Hematopoietic multipotent progenitor cell (in vitro differentiated cells): ENCODE measurements at regions not wholly inside any gene's neighbourhood (a gene's known extent, or its start where the extent isn't known, plus 50 kb on each side); places are given as distances from the start of the nearest gene placed in this dataset.

ENCODE experiments used
- DNase-seq, 3 donors: peaks; one replicate each; pipeline ENCODE4 v3.0.0-alpha.2; 2011 to 2015; ENCODE audit warnings: low read depth in 2 of 3, low spot score in 2 of 3

DNA sequence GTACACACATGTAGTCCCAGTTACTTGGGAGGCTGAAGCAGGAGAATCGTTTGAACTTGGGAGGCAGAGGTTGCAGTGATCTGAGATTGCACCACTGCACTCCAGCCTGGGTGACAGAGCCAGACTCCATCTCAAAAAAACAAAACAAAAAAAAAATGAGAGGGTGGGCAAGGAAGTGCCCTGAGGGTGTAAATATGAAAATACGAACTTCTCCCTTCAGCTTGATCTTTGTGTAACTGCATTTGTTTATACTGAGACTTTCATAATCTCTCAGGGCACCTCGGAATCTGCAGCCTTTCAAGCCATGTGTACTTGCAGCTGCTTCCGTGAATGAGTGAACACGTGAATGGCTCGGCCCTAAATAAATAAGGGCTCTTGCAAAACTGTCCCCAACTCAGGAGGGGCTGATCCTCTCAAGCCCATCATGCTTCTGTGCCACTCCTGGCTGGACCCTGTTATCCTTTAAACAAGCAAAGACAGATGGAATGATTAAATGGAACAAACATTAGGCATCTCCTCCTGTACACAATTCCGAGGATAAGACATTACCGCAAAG, 96.8 kb downstream of the BOD1L2 start:
- DNase-seq = no peak

DNA sequence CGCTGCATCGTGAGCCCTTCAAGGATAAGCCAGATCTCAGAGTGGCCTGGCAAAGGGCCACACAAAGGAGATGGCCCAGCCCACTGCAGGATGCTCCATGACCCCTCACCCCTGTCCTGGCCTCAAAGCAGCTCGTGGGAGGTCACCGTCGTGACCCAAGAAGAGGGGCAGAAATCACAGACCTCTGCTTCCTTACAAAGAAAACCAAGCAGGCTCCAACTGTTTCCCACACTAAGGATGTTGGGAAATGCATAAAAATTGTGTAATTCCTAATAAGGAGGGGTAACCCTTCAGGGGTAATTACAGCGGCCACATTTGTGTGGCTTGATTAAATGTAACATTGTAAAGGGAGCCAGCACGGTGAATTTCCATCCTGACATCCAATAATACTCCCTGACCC, 102.3 kb downstream of the BOD1L2 start:
- DNase-seq = no peak

DNA sequence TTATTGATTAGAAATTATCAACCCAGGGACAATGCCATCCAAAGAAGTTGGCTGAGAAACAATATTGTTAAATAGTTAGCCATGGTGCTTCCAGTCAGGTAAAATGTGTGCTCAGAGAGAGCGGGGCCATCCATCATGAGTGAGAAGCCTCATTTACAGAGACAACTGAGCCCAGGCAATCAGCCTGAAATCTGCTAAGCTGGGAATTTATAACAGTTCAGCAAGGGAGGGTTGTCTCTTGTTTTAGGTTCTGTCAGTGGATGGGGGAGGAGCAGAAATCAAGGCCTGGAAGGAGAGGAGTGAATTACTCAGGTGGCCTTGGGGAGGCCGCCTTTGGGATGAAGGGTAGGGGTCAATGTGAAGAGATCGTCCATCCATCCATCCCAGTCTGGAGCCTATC, 102.5 kb upstream of the ST8SIA3 start:
- no peak for DNase-seq

DNA sequence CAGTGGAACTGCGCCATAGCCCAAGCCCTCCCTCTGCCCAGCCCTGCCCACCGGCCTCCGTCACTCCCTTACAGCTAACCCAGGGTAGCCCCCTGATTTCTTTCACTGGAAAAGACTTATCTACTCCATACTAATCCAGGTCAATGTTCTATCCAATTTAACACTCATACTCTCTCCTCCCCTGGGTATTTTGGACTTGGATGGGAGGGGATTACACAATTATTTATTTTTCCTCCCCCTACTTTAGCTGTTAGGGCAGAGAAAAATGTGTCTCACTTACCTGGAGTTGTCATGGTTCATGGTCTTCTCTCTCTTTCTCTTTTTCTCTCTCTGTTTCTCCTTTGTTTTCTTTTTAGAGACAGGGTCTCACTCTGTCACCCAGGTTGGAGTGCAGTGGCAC, 100.6 kb upstream of the ST8SIA3 start:
- DNase-seq = no peak

DNA sequence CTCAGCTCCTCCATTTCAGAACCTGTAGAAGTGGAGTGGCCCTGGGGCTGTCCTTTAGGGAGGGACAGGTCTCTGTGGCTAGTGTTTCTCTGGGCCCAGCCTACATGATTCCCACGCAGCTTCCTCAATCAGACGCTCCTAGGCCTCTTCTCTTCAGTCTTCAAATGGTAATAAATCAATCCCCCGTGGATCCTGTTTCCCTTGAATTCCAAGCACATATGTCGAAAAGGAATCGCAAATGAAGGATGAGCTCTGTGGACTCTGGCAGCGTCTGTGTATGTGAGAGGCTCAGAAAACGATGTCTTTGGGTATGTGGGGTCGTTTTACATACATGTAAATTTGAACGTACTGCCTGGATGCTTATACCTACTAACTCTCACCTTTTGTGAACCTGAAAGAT, 98.5 kb upstream of the ST8SIA3 start:
- DNase-seq = no peak

DNA sequence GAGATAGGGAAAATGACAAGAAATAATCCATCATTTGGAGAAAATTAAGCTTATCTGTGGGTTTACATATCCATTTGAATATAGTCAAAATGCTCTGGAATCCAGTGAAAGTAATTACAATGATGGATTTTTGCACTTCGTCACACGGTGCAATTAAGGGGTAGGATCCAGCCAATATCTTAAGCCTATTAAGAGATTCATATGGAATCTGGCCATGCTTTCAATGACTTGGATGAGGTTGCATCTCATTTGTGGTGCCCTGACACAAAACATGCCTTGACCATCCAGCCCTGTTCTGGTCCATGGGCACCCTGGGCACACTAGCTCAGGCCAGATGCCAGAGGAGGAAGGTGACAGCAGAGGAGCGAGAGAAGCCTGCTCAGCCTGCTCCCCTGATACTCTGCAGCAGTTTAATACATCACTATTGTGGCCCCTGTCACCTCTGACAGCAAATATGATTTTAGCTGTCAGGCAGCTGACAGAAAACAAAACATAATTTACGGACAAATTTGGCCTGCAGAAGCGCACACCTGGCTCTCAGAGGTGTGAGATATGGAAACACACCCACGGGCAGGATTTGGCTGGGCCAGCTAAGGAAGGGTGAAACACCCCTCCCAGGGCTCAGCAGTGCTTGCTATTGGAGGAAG, 94.1 kb upstream of the ST8SIA3 start:
- no peak for DNase-seq

DNA sequence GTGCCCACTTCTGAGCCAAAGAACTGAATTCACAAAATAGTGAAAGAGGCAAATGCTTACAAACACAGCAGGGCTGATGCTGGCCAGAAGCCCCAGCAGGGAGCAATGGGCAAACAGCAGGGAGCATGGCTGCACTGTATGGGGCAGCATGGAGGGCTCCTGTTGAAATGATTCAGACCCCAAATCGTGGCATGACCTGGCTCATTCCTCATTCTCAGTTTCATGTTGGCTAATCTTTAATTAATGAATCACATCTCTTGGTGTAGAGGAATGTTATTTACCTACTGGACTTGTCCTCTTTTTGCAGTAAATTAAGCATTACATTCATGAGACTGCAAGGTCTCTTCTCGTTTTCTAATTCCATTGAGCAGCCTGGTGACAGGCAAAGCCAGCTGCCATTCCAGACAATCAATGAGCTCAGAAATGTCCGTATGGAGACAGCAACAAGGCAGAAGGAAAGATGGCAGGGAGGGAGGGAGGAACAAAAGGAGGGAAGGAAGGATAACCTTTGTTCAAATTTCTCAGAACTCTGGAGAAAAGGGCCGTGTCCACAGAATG, 84.9 kb upstream of the ST8SIA3 start:
- DNase-seq = no peak

DNA sequence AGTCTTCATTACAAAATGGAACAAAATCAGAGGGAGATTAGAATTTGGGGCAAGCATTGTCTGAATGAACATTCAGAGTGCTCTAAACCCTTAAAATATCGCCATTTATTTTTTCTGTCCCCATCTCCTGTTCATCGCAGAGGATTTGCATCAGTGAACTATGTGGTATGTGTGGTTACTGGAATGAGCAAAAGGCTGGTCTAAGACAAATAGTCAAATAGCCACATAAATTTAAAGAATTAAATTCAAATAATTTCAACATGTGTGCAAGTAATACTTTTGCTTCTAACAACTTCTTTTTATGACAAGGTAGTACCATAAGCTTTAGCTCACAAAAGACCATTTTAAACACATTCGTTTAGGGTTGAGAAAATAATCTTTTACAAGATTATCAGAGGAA, 82.6 kb upstream of the ST8SIA3 start:
- no peak for DNase-seq

DNA sequence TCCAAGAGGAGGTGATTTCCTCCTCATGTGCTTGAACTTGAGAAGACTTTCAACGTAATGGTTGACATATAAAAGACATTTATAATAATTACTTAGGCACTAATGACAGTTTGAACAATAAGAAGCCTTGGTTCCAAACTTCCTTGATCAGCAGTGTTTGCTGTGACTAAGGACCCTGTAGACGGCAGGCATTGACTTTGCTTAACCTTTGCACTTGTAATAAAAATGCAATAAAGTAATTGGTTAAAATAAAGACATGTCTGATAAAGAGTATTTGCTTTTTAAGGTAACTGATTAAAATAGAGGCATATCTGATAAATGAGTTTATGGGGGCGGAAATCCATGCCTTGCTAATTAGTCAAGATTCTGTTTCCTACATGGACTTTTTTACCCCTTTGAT, 82.2 kb upstream of the ST8SIA3 start:
- no peak for DNase-seq

DNA sequence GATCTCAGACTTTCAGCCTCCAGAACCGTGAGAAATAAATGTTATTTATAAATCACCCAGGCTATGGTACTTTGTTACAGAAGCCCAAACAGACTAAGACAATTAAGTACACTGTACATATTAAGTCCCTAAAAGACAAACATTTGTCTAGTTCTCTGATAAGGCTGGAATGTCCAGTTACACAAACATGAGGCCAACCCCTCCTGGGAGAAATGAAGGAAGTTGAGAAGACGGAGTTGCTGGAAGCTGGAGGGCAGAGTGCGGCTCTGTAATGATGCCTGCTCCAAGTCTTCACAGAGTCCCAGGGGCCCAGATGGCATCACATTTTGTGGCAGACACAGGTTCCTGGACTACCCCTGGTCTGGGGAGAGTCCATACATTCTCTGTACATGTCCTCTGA, 79.2 kb upstream of the ST8SIA3 start:
- DNase-seq = no peak

DNA sequence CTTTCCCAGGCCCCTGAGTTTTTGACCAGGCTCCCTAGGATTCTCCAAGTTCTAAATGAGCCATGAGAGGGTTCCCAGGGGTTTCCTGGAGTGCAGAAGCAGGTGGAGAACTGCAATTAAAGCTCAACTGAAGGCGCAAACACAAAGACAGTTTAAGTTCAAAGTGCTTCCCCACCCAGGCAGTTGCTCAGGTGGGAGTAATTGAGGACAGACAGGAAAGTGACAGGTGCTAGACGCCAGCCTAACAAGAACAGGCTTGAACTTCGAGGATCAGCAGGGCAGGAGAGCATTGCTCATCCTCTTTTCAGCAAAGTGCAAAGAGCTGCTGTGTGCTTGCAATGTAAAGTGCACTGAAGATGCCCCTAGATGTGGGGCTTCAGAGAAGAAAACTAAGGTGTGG, 77.2 kb upstream of the ST8SIA3 start:
- DNase-seq = no peak

DNA sequence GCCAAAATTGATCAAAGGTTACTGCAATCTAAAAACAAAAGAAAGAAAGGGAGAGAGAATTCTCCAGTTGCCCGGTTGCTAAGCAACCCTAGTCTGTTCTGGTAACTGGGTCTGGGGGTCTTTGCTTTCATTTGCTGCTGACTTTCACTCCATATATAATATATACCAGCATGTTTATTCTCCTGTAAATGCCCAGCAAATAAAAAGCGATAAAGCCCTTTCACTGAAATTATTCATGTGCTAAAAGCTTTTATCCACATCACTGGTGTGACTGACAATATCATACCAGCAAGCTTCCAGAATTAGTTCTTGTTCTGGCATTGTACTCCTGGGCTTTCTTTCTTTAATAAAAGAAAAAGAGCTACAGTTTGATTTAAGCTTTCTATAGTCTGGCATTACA, 75.5 kb upstream of the ST8SIA3 start:
- no peak for DNase-seq

DNA sequence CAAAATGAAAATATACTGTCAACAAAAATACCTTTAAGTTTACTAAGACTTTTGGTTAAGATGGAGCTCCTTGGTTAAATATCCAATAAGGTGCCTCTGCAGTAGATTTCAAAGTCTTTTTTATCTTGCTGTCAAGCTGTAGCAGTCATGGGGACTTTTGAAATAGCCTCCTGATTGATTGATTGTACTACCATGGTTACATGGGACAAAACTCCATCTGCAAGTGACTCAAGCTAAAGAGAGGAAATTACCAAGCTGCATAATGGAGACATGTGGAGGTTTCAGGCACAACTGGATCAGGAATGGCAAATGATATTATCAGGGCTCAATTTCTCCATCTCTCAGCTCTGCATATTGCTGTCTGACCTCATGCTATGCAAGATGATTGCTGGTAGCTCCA, 73.4 kb upstream of the ST8SIA3 start:
- DNase-seq = no peak

DNA sequence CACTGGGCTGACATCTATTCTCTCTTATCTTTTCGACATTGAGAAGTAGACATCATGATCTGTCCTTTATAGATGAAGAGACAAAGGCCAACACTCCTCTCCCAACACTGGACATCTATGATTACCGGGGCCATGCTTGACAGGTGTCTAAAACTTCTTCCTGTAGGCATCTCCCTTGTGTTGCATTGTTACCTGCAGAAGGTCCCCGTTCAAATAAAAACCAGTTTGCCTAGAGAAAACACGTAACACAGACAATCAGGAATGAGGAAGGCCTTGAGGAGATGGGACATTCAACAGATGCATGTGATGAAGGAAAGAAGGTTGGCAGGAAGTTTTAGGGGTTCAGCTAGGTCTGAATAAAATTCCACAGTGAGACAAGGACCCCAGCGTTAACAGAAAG, 70.8 kb upstream of the ST8SIA3 start:
- no peak for DNase-seq

DNA sequence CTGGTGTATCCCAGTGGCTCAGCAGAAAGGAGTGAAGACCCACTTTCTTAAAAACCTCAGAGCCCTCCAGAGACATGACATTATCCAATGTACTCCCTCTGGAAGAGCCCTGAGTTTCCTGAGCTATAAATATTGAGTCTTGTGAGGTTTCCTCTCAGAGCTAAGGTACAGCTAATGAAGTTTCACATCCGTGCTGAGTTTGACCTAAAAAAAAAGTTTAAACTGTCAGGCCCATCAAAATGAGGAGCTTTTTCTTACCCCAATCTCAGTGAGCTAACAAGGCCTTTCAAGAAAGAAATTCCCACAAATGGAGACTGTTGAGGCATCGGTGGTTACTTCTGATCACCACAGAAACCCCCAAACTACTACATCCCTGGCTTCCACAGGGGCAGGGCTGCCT, 65.4 kb upstream of the ST8SIA3 start:
- DNase-seq = no peak

DNA sequence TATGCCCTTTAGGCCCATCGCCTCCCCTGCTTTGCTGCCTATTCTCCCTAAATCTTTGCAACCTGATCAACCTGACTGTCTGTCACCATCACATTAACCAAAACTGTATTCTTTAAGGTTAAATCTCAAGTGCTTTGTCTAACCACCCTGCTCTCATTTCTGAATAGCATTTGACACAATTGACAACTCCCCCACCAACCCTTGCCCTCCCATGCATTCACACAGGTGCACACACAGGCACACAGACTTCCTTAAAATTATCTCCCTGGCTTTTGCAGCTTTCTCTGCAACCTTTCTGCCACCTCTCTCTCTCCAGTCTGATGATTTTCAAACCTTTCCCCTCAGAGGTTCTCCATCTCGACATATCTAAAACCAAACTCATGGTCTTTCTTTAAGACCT, 64.6 kb upstream of the ST8SIA3 start:
- DNase-seq = no peak

DNA sequence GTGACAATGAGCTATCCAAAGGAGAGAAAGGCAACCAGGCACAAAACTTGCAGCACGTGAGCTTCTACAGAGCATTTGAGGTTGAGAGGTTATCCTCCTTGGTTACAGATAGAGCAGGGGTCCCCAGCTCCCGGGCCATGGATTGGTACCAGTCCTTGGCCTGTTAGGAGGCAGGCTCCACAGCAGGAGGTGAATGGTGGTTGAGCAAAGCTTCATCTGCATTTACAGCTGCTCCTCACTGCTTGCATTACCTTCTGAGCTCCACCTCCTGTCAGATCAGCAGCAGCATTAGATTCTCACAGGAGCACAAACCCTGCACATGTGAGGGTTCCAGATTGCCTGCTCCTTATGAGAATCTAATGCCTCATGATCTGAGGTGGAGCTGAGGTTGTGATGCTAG, 57.8 kb upstream of the ST8SIA3 start:
- DNase-seq = no peak

DNA sequence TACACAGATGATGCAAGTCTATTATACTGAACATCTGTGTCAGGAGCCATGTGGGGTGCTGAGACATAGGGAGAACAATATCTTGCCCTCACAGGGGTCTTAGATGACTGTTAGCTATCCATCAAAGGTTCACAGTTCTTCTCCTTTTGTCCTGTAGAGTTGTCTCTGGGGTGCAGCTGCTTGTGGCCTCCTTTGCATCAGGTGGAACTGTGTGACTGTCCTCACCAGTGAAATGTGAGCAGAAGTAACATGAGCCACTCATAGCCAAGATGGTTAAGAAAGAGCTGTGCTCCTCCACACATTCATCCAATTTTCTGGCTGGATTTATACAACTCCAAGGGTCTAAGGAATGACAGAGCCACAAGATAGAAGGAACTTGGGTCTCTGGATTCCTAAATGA, 56.0 kb upstream of the ST8SIA3 start:
- DNase-seq = no peak

DNA sequence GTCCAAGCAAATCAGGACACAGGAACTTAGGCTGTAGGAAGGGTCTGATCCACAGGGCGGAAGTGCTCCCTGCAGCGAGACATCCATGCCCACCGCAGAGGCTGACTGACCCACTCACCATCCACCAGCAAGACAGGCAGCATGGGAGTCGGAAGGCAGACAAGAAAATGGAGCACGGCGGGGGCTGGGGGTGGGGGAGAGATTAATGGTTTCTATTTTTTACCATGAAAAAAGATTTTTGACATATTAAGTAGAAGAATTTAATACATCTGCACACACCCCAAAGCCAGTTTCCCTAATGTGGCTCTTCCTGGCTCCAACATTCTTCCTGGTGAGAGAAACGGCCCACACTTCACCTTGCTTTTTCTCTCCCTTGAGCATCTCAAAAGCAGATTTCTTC, 55.1 kb upstream of the ST8SIA3 start:
- DNase-seq = no peak

DNA sequence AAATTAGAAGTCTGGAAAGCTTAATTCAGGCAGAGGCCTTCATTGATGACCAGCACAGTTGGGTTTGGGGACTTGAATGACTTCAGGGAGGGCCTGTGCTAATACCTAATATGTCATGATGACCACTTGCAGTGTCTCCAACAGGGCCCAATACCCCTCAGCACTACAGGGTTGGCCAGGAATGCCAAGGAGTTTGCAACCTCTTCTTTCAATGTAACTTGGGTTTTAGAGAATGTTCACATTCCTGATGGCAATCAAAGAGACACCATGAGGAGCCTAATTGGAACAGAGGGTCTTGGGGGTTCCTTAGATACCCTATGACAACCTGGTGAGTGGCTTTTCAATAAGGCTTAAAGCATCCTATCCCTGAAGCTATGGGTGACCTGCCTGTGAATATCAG, 52.4 kb upstream of the ST8SIA3 start:
- no peak for DNase-seq

DNA sequence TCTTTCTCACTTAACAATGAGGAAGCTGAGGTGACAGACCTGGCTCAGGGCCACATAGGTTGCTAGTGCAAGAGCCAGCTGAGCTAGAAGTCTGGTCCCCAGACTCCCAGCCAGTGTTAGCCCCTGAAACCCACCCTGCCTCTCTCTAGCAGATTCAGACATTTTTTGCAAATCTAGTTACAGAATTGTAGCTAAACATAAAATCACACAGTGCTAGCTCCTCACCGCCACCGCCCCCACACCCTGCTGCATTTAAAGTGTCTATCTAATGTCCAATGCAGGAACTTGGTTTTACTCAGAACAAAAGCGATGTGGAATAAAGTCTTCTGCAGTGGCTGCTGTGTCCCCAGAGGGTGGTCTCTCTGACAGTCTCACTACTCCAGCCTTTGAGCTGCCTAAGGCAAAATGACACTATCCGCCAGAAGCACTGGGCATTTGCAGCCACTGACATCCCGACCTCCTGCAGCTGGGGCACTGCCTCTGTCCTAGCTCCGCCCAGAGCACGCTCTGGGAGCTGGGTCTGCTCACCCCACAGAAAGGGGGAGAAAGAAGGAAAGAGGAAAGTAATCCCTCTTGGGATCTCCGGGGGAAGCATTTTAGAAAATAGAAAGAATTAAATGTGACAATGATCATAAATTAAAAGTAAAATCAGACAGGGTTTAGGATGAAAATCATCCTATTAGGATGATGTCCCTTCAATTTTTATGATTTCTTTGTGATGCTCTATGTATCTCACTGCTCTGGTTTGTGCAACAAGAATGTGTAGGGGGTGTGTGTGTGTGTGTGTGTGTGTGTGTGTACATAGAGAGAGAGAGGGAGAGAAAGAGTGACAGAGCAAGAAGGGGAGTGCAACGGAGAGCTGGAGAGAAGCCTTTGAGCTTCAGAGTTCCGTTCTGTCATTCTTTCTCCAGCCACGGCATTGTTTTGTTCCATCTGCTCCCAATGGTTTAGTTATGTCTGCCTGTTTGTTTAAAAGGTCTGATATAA, 50.5 kb upstream of the ST8SIA3 start:
- DNase-seq = no peak
